Parathyroid adenoma (tissue), 2 donors: ENCODE measurements at regions not wholly inside any gene's neighbourhood (a gene's known extent, or its start where the extent isn't known, plus 50 kb on each side); places are given as distances from the start of the nearest gene placed in this dataset.

Source experiments
- H2AFZ ChIP-seq: fragments of 300-600 bp; sonication (generic); one replicate; pipeline ENCODE4 v1.7.0; 2017; ENCODE audit warnings: antibody characterized with exemption, mild to moderate bottlenecking
- H3K27ac ChIP-seq: fragments of 300-600 bp; sonication (generic); one replicate; pipeline ENCODE4 v1.7.0; 2017
- H3K27me3 ChIP-seq: fragments of 300-600 bp; sonication (generic); one replicate; pipeline ENCODE4 v1.7.0; 2017; ENCODE audit warnings: low read length; ENCODE audit not compliant: control insufficient read depth, insufficient read depth
- H3K36me3 ChIP-seq: fragments of 300-600 bp; sonication (generic); one replicate; pipeline ENCODE4 v1.7.0; 2017; ENCODE audit warnings: low read length; ENCODE audit not compliant: control insufficient read depth, insufficient read depth
- H3K4me1 ChIP-seq: fragments of 300-600 bp; sonication (generic); one replicate; pipeline ENCODE4 v1.7.0; 2017; ENCODE audit warnings: control low read depth
- H3K4me2 ChIP-seq: fragments of 300-600 bp; sonication (generic); one replicate; pipeline ENCODE4 v1.7.0; 2017; ENCODE audit warnings: low read length
- H3K4me3 ChIP-seq: fragments of 300-600 bp; sonication (generic); one replicate; pipeline ENCODE4 v1.7.0; 2017; ENCODE audit warnings: low read depth, low read length
- H3K79me2 ChIP-seq: fragments of 300-600 bp; sonication (generic); one replicate; pipeline ENCODE4 v1.7.0; 2017; ENCODE audit warnings: control low read depth
- H3K9ac ChIP-seq: fragments of 300-600 bp; sonication (generic); one replicate; pipeline ENCODE4 v1.7.0; 2017; ENCODE audit warnings: mild to moderate bottlenecking
- H3K9me3 ChIP-seq: fragments of 300-600 bp; sonication (generic); one replicate; pipeline ENCODE4 v1.7.0; 2017; ENCODE audit warnings: low read length; ENCODE audit not compliant: control insufficient read depth
- CTCF ChIP-seq: fragments of 300-600 bp; sonication (generic); IDR thresholded peaks from one replicate; pipeline ENCODE4 v1.7.0; 2017; ENCODE audit warnings: antibody characterized with exemption, mild to moderate bottlenecking
- donor health status: primary hyperparathyroidism.

- no peaks in the 10 kb centered on the region for H3K36me3 ChIP-seq
These were observed 202.2 kb upstream of the CMC1 start for GRCh38 chr3:28039234-28039633.

GRCh38 chr3:28039829-28040228, 201.6 kb upstream of the CMC1 start:
- Histone ChIP-seq H3K27me3 (no peaks in the 10 kb centered on the region), H3K79me2 (no peaks in the 10 kb centered on the region), H3K36me3 (no peaks in the 10 kb centered on the region), H3K4me1 (no peaks in the 10 kb centered on the region), H3K9me3 (no peaks in the 10 kb centered on the region), H3K4me2 (no peak overlapping the region), H3K4me3 (no peak overlapping the region), H3K9ac (no peak overlapping the region), H3K27ac (no peak overlapping the region), H2AFZ (no peak overlapping the region)
- TF ChIP-seq CTCF, result no peak

More at GRCh38 chr3:28039234-28039633, 202.2 kb upstream of the CMC1 start:
- H3K4me3 ChIP-seq, result no peak overlapping the region
- no peaks in the 10 kb centered on the region for H3K27me3 ChIP-seq
- no peaks in the 10 kb centered on the region for H3K4me1 ChIP-seq
- H3K9me3 ChIP-seq, result no peaks in the 10 kb centered on the region
- no peak overlapping the region for H3K4me2 ChIP-seq
- no peak overlapping the region for H3K27ac ChIP-seq
- no peak for TF ChIP-seq CTCF
- no peak overlapping the region for H2AFZ ChIP-seq
- no peak overlapping the region for H3K9ac ChIP-seq
- no peaks in the 10 kb centered on the region for H3K79me2 ChIP-seq

- no peak overlapping the region for H2AFZ ChIP-seq
- no peaks in the 10 kb centered on the region for H3K36me3 ChIP-seq
- no peaks in the 10 kb centered on the region for H3K4me1 ChIP-seq
- H3K27ac ChIP-seq, result no peak overlapping the region
- no peaks in the 10 kb centered on the region for H3K79me2 ChIP-seq
- TF ChIP-seq CTCF, result no peak
- H3K4me2 ChIP-seq, result no peak overlapping the region
- H3K27me3 ChIP-seq, result no peaks in the 10 kb centered on the region
- H3K9ac ChIP-seq, result no peak overlapping the region
- no peaks in the 10 kb centered on the region for H3K9me3 ChIP-seq
- H3K4me3 ChIP-seq, result no peak overlapping the region
These were observed 199.3 kb upstream of the CMC1 start for GRCh38 chr3:28042095-28042635.

- Histone ChIP-seq H3K4me1 (no peaks in the 10 kb centered on the region), H3K27me3 (no peaks in the 10 kb centered on the region), H3K36me3 (no peaks in the 10 kb centered on the region), H3K4me3 (no peak overlapping the region), H2AFZ (no peak overlapping the region), H3K9me3 (no peaks in the 10 kb centered on the region), H3K27ac (no peak overlapping the region), H3K4me2 (no peak overlapping the region), H3K79me2 (no peaks in the 10 kb centered on the region), H3K9ac (no peak overlapping the region)
- no peak for TF ChIP-seq CTCF
These were observed 198.7 kb upstream of the CMC1 start for GRCh38 chr3:28042707-28043106.

- Histone ChIP-seq H3K4me1 (no peaks in the 10 kb centered on the region), H3K79me2 (no peaks in the 10 kb centered on the region), H2AFZ (no peak overlapping the region), H3K4me2 (no peak overlapping the region), H3K36me3 (no peaks in the 10 kb centered on the region), H3K9me3 (no peaks in the 10 kb centered on the region), H3K4me3 (no peak overlapping the region), H3K9ac (no peak overlapping the region), H3K27me3 (no peaks in the 10 kb centered on the region), H3K27ac (no peak overlapping the region)
- TF ChIP-seq CTCF, result no peak
These were observed 191.3 kb upstream of the CMC1 start for GRCh38 chr3:28050120-28050519.
